AML-193 (cell line): ENCODE measurements at regions not wholly inside any gene's neighbourhood (a gene's known extent, or its start where the extent isn't known, plus 50 kb on each side); places are given as distances from the start of the nearest gene placed in this dataset.

ENCODE experiments used
- DNase-seq, 2 experiments: peaks; one replicate each; lab custom pipeline; 2025; lab: John Stamatoyannopoulos, UW

DNA sequence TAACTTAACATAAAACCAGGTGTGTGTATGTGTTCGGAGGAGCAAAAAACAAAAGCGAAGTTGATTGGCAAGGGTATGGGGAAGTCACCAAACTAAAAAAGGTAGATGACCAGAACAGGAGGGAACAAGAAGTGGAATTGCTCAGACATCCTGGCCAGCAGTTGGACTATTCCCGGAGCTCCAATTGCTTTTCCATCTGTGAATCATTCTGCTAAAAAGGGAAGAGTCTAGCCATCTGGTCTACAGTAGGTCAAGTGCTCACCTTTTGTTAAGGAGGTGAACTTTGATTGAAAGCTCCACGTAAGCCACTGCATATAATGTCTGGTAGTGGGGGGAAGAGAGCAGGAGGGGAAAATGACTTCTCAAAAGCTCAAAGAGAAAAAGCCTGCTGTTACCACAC, 50.0 kb upstream of the BET1 start:
- no peak for DNase-seq

- DNase-seq = no peak
Measured at GRCh38 chr7:94055963-94056362, 51.8 kb upstream of the BET1 start.

DNA sequence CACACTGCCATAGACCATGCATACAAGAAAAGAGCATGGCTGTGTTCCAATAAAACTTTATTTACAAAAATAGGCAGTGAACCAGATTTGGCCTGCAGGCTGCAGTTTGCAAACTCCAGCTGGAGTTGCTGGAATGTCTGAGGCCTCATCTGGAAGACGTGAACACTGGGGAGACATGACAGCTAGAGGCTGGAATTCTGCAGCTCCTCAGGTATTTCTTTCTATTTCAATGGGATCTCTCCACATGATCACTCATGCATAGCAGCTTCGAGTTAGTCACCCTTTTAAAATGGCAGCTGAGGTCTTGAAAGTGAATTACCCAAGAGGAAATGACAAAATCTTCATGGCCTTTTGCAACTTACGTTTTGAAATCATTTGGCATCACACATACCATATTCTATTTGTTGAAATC, 52.6 kb upstream of the BET1 start:
- peak; percentile 80 to 86 for DNase-seq

DNA sequence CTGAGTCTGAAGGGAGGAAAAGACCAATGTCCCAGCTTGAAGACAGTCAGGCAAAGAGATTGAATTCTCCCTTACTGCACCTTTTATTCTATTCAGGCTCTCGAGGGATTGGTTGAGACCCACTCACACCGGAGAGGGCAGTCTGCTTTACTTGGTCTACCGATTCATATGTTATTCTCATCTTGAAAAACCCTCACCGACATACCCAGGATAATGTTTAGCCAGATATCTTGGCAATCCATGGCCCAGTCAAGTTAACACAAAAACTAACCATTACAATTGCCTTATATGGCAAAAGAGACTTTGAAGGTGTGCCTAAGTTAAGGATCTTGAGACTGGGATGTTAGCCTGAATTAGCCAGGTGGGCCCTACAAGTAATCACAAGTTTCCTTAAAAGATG, 53.8 kb upstream of the BET1 start:
- no peak for DNase-seq

DNA sequence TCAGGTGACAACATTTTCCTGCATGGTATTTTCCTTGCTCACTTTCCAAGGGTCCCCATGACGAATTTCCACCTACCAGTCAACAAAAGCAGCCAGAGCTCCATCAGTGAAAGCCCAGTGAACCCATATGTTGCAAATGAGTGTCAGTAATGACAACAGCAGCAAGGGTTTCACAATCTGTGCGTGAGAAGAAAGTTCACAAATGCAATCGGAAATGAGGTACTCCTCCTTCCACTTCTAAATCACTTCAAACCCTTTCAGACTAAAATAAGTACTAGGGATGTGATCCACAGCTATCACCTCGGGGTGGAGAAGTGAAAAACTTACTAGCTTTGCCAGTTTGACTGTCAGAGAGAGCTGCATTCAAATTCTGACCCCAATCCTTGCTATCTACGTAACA, 55.6 kb upstream of the BET1 start:
- DNase-seq = no peak

GRCh38 chr7:94060752-94061151, 56.6 kb upstream of the BET1 start:
- DNase-seq = no peak

DNA sequence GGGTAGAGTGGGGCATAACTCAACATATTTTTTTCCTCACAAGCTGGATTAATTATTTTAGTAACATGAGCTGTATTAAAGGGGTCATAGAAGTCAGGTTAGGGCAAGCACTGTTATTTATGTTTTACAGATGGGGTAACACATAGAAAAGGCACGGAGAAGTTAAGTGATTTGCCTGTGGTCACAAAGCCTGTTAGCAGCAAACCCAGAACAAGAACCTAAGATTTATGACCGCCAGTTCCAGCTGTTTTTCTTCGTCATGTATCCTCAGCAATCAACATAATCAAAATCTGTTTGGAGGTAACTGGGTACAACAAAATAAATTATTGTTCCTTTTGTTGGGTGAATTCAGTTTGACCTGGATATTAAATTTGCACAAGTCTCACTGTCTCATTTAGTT, 57.2 kb upstream of the BET1 start:
- DNase-seq = no peak

DNA sequence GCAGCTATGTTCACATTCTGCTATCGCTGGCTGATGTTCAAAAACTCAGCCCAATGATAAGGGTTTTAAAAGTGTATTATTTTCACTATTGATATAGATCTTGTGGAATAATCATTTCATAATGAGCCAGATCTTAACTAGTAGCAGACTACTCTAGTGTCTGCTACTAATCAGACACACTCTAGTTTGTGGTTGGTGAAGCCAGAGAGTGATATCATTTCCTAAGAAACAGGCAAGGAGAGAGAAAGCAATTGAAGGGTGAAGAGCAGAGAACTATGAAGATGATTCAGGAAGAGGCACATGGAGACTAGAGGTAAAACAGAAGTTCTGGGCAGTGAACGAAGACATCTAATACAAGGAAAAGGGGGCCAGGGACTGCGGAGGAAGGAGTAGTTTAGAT, 58.2 kb upstream of the BET1 start:
- DNase-seq = no peak

- DNase-seq = peak in 1 of 2 experiments; percentile 6
Measured at GRCh38 chr7:94064541-94065191, 60.5 kb upstream of the BET1 start.

DNA sequence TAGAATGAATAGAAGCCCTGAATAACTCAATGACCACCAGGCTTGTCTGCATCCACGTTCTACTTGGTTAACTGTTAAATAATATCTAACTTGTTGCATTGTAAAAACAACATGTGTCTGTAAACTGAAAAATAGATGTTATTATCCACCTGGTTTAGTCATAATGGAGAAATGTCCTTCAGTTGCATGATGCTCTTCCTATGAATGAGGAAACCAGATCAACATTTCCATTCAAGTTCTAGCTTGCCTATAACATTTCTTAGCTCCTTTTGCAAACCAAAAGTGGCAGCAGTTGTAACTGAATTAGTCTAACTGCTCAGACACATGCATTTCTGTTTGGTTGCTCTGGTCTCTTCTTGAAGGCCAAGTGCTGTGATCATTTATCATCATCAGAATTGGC, 62.9 kb upstream of the BET1 start:
- no peak for DNase-seq

GRCh38 chr7:94067506-94067905, 63.4 kb upstream of the BET1 start:
- DNase-seq = no peak

DNA sequence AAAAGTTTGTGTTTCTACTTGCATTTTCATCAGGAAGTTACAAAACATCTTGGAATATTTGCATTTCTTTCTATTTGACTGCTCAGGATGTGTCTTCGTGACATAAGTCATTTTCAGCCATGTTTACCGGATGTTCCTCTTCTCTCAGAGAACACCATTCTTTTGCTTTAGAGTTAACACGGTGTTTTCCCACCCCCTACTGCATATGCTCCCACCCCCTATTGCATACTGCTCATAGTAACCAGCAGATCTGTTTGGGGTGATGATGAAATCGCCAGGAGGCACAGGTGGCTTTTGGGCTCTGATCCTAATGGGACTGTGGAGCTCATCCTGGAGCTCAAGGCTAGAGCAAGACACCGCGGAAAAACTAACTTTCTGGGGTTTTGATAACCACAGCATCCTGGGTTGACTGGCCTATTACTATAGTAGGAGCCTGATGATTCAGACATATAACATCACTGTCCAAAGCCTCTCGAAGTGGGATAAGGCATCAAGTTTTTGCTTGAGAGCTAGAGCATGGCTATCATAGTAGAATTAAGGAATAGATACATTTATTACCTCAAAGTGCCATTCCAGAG, 65.1 kb upstream of the BET1 start:
- DNase-seq = no peak

DNA sequence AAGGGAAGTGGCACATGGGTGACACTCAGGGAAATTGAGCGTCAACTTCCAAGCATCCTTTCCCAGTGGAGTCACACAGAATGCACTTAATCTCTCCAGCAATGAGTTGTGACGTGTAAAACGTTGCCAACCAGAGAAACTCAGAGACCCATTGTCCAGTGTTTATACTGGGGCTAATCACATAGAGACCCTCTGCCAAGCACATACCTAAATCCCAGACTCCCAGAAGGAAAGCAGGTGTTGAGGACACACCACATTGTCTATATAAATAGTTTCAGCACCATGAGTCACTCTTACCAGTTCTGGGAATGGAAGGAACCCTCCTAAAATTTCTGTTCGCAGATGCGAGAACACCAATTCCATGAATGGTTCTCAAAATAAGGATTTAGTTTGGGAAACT, 76.4 kb upstream of the BET1 start:
- DNase-seq = no peak

GRCh38 chr7:94082126-94082525, 78.0 kb upstream of the BET1 start:
- DNase-seq = no peak

DNA sequence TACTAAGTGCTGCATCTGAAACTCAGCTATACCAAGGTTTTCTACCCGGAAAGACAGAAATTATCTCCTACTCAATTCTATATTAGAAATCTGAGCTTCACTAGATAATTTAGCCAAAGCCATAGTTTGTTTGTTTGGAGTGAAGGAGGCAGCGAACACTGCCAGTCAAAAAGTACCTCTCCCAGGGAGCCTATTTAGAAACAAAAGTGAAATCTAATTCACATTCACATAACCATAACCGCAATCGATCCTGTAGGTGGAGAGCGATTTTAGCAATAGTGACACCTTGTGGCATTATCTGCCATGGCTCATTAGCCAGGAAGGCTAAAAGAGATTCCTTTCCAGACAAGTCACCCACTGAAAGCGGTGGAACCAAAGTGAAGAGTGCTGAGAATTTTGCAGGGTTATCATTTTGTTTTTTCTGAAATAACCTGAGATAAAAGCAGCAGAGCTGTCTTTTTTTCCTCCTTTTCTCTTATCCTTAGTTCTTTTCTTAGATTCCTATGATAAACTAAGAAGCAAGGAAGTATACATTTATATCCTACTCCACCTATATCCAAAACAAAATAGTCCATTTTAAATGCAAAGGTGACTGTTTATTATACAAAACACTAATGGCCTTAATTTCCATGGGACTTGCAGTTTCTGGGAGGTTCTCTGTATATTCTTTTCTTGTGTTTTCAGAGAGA, 83.7 kb upstream of the BET1 start:
- peak; percentile 47 to 49 for DNase-seq

DNA sequence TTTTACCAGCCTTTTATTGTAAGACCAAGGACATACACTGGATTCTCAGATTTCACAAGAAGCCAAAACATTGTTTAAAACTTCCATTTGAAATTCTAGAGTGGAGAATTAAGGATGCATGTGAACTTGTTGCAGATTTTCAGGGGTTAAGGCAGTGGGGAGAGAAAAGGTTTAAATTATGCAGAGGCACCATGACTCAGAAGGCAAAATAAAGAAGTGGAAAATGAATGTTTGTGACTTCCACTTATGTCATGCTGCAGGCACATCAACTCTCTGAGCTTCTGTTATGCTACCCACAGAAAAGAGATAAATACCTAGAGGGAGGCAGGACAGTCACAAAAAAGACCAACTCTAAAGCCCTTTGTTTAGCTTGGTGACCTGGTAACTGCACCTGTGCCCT, 84.4 kb upstream of the BET1 start:
- DNase-seq = no peak

GRCh38 chr7:94089806-94090205, 85.7 kb upstream of the BET1 start:
- no peak for DNase-seq

DNA sequence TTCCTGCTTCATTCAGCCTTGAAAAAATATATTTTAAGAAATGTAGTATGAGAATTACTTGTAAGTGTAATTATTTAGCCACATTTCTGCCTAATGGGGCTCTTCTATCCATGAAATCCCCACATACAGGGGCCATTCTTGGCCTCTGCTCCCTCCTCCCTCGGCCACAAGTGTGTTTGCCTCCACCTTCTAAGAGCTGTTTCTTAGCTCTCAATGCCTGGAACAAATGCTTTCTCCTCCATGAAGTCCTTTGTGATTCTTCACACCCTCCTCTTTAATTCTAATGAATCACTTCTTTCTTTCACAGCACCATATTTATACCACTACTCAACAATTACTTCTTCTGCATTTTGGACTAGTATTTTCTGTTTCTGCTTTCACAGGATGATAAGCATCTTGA, 88.8 kb upstream of the BET1 start:
- DNase-seq = no peak

DNA sequence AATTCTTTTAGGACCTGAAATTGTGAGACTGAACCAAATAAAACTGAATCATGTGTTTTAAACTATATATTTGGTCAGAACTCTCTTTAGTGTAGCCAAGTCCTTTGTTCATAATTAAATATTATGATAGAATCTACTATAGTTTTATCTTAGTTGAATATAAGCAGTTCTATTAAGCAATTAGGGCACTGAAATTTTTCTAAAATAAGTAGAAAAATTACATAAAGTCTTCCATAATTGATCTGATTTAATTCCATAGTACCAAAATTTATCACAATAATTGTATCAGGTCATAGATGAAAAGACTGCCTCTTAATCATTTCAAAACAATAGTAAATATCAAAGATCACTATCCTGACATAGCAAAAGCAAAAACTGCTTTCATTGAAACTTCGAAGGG, 90.1 kb upstream of the BET1 start:
- DNase-seq = no peak

- DNase-seq = no peak
Measured at GRCh38 chr7:94095316-94096009, 91.3 kb upstream of the BET1 start.

- DNase-seq = no peak
Measured at GRCh38 chr7:94099679-94100078, 95.5 kb upstream of the BET1 start.

DNA sequence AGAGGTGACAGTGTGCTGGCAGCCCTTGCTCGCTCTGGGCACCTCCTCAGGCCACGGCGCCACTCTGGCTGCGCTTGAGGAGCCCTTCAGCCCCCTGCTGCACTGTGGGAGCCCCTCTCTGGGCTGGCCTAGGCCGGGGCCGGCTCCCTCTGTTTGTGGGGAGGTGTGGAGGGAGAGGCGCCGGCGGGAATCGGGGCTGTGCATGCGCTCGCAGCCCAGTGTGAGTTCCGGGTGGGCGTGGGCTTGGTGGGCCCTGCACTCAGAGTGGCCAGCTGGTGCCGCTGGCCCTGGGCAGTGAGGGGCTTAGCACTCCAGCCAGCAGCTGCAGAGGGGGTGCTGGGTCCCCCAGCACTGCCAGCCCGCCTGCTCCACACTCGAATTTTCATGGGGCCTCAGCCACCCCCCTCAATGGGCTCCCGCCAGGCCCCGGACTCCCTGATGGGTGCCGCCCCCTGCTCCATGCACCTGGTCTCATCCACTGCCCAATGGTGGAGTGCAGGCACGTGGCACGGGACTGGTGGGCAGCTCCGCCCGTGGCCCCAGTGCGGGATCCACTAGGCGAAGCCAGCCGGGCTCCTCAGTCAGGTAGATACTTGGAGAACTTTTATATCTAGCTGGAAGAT, 96.7 kb upstream of the BET1 start:
- no peak for DNase-seq

DNA sequence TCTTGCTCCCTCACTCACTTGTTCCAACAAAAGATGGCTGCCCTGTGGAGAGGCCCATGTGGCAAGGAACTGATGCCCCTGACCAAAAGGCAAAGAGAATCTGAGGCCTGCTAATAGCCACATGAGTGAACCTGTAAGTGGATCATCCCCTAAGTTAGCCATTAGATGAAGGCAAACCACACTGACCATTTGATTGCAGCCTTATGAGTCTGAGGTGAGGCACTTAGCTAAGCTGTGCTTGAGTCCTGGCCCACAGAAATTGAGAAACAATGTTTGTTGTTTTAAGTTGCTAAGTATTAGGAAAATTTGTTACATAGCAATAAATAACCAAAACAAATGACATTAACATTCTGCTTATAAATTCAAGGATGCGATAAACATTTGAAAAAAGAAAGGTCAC, 100.1 kb upstream of the BET1 start:
- DNase-seq = no peak
